Gastroesophageal sphincter (tissue), 4 donors: ENCODE measurements at regions not wholly inside any gene's neighbourhood (a gene's known extent, or its start where the extent isn't known, plus 50 kb on each side); places are given as distances from the start of the nearest gene placed in this dataset.

Experiments
- ATAC-seq: fragments of 150-250 bp; one replicate; pipeline ENCODE4 v1.9.1; 2016; ENCODE audit warnings: mild to moderate bottlenecking, moderate library complexity
- H3K27ac ChIP-seq, 4 donors: fragments of 200-600 bp; sonication (generic) in 3 of 4; 1 replicate in 3 of 4; 2 replicates in 1 of 4; pipeline ENCODE4 v1.5.1; 2016 to 2019
- H3K27me3 ChIP-seq: fragments of 200-600 bp; sonication (generic); one replicate; pipeline ENCODE4 v1.5.1; 2019
- H3K36me3 ChIP-seq, 2 donors: fragments of 200-600 bp; sonication (generic); one replicate each; pipeline ENCODE4 v1.5.1; 2019; ENCODE audit warnings: control low read depth in 1 of 2
- H3K4me1 ChIP-seq, 3 donors: fragments of 200-600 bp; sonication (generic); 1 replicate in 2 of 3; 2 replicates in 1 of 3; pipeline ENCODE4 v1.5.1; 2016 to 2019; ENCODE audit warnings: control low read depth in 2 of 3
- H3K4me3 ChIP-seq, 2 donors: fragments of 200-600 bp; sonication (generic); one replicate each; pipeline ENCODE4 v1.5.1; 2019; ENCODE audit warnings: mild to moderate bottlenecking in 1 of 2, moderate library complexity in 1 of 2
- H3K9me3 ChIP-seq, 3 donors: fragments of 200-600 bp; sonication (generic); one replicate each; pipeline ENCODE4 v1.5.1; 2017 to 2019; ENCODE audit warnings: control low read depth in 2 of 3
- EP300 ChIP-seq: sonication (generic); formaldehyde crosslinking; IDR thresholded peaks from one replicate; pipeline ENCODE4 v1.6.1; 2017; ENCODE audit warnings: antibody characterized with exemption, mild to moderate bottlenecking
- POLR2A ChIP-seq, 2 donors: fragments of 450-650 bp; IDR thresholded peaks; one replicate each; pipeline ENCODE4 v1.6.1; 2017; ENCODE audit warnings: antibody characterized with exemption in 2 of 2, mild to moderate bottlenecking in 2 of 2, moderate library complexity in 1 of 2
- POLR2AphosphoS5 ChIP-seq: sonication (generic); formaldehyde crosslinking; IDR thresholded peaks from one replicate; pipeline ENCODE4 v1.6.1; 2017; ENCODE audit warnings: antibody characterized with exemption
- WGBS, 2 donors: methylation state at CpG; one replicate each; pipeline ENCODE4 v1.1.5; 2018; ENCODE audit warnings: low coverage in 1 of 2; 5-methylcytosine and 5-hydroxymethylcytosine counted together
- TF ChIP-seq, protein P1 (sequence below), 4 experiments: fragments of 200-600 bp in 2 of 4; fragments of 450-650 bp in 2 of 4; sonication (generic) in 1 of 4; IDR thresholded peaks; one replicate each; pipeline ENCODE4 v1.5.1; 2017 to 2019; ENCODE audit warnings: antibody characterized with exemption in 4 of 4, mild to moderate bottlenecking in 2 of 4, moderate library complexity in 2 of 4

DNA sequence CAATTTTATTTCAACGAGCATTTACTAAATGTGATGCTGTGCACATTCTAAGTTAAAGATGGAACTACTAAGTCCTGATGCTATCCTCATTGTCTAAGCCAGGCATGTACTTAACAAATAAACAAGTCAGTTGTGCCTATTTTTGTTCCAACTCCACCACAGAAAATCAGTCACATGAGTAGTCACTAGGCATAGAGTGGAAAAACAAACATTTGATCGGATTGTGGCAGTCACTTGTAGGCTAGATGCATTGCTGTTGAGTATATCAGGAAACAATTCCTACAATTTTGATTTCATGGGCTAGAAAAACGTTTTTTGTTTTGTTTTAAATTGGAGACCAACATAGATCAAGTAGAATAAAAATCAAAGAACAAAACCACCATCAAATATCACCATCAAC lies 177.6 kb upstream of the SLC25A13 start:
- Histone ChIP-seq H3K27me3 (no peaks in the 10 kb centered on the region), H3K36me3 (no peaks in the 10 kb centered on the region), H3K9me3 (no peaks in the 10 kb centered on the region), H3K4me1 (no peaks in the 10 kb centered on the region), H3K27ac (no peak overlapping the region), H3K4me3 (no peak overlapping the region)
- ATAC-seq = no peak
- no peak for TF ChIP-seq POLR2A (IDR thresholded peaks at IDR 0.05)
- TF ChIP-seq, protein P1, sequence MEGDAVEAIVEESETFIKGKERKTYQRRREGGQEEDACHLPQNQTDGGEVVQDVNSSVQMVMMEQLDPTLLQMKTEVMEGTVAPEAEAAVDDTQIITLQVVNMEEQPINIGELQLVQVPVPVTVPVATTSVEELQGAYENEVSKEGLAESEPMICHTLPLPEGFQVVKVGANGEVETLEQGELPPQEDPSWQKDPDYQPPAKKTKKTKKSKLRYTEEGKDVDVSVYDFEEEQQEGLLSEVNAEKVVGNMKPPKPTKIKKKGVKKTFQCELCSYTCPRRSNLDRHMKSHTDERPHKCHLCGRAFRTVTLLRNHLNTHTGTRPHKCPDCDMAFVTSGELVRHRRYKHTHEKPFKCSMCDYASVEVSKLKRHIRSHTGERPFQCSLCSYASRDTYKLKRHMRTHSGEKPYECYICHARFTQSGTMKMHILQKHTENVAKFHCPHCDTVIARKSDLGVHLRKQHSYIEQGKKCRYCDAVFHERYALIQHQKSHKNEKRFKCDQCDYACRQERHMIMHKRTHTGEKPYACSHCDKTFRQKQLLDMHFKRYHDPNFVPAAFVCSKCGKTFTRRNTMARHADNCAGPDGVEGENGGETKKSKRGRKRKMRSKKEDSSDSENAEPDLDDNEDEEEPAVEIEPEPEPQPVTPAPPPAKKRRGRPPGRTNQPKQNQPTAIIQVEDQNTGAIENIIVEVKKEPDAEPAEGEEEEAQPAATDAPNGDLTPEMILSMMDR (IDR thresholded peaks at IDR 0.05) = no peak
- no peak for TF ChIP-seq EP300
- TF ChIP-seq POLR2AphosphoS5 = no peak
- WGBS, 2 donors = 36 to 42% methylated on average over 3 of the region's 3 CpGs

DNA sequence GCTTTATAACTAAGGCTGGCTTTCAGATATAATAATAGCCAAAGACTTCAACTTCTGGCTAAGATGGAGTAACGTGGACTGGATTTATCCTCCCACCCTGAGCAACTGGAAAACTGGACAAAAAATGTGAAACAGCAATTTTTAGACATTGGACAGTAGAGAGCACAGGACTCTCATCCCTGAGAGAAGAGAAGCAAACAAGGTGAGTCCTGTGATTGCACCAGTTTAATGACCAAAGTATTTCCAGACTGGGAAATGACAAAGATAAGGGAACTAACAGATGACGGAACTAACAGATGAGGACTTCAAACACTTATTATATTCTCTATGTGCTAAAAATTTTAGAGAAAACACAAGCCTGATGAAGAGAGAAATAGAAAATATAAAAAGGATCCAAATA lies 175.7 kb upstream of the SLC25A13 start:
- Histone ChIP-seq H3K4me1 (no peaks in the 10 kb centered on the region), H3K36me3 (no peaks in the 10 kb centered on the region), H3K27ac (no peak overlapping the region), H3K27me3 (no peaks in the 10 kb centered on the region), H3K9me3 (no peaks in the 10 kb centered on the region), H3K4me3 (no peak overlapping the region)
- WGBS, 2 donors = 62 to 64% methylated on average over 2 of the region's 2 CpGs
- TF ChIP-seq EP300 (no peak), POLR2AphosphoS5 (no peak), POLR2A (IDR thresholded peaks at IDR 0.05) (no peak)
- TF ChIP-seq, protein P1 (IDR thresholded peaks at IDR 0.05) = no peak
- no peak for ATAC-seq

DNA sequence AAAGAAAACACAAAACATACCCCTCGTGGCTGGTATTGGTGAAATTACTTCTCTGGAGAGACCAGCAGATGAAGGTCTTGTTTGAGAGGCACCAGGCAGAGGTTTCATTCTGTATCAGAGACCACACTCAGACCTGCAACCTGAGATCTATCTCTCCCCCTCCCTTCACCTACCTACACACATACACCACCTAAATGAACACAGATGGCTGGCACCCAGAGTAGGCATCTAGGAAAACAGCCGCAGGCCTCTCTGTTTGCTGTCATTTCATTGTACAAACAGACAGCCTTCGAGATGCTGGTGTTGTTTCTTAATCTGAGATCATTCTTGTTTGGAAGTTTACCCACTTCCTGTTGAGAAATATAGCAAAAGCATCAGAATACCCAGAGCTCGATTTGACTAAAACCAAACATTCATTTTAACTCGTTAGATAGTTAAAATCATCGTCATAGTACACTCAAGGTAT lies 173.9 kb upstream of the SLC25A13 start:
- no peaks in the 10 kb centered on the region for H3K27me3 ChIP-seq
- no peak for ATAC-seq
- H3K9me3 ChIP-seq = no peaks in the 10 kb centered on the region
- H3K36me3 ChIP-seq = no peaks in the 10 kb centered on the region
- no peaks in the 10 kb centered on the region for H3K4me1 ChIP-seq
- no peak for TF ChIP-seq POLR2AphosphoS5
- TF ChIP-seq, protein P1 (IDR thresholded peaks at IDR 0.05) = no peak
- WGBS, 2 donors = 53 to 62% methylated on average over 4 to 6 of the region's 6 CpGs
- no peak overlapping the region for H3K27ac ChIP-seq
- no peak overlapping the region for H3K4me3 ChIP-seq

DNA sequence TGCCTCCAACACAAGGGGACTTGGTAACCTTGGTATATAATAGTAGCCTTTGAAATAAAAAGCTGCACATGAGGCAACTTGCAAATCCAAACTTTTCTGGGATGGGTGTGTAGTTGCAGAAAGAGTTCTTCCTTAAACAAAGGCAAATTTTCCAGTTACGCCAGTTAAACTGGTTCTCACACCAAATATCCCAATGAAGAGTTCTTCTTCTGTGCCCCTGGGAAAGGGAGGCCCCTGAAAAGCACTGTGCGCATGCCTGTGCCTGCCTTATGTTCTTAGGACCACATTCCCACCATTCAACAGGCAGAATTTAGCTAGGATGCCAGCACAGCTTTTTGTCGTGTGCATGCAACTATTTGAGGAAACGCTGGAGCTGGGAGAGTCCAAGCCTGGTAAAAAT lies 164.8 kb upstream of the SLC25A13 start:
- Histone ChIP-seq H3K4me1 (no peaks in the 10 kb centered on the region), H3K36me3 (no peaks in the 10 kb centered on the region), H3K27ac (no peak overlapping the region), H3K27me3 (no peaks in the 10 kb centered on the region), H3K9me3 (no peaks in the 10 kb centered on the region), H3K4me3 (no peak overlapping the region)
- ATAC-seq = no peak
- TF ChIP-seq POLR2AphosphoS5 (no peak), POLR2A (IDR thresholded peaks at IDR 0.05) (no peak), EP300 (no peak)
- TF ChIP-seq, protein P1 (IDR thresholded peaks at IDR 0.05) = no peak
- WGBS, 2 donors = 100% methylated on average over 1 of the region's 4 CpGs; no CpG with 5 or more reads in 1 of the 2 donors

DNA sequence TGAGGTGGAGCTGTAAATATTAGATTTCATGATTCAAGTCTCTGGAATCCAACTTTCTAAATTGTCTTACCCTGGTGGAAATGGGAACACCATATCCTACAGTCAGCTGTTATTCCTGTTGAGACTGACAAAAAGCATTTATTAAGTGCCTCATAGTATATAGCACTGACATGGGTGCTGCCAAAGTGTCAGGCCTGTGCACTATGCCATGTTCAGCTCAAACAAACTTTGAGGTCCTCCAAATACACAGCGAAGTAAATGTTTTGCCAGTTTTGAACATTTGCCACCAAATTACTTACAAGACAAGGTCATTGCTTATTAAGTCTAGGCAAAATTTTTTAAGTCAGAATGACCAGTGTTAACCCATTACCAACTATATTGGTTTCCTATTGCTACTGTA lies 162.9 kb upstream of the SLC25A13 start:
- WGBS, 2 donors = 100% methylated on average over 1 of the region's 1 CpG
- no peaks in the 10 kb centered on the region for H3K9me3 ChIP-seq
- no peak overlapping the region for H3K27ac ChIP-seq
- H3K4me3 ChIP-seq = no peak overlapping the region
- no peaks in the 10 kb centered on the region for H3K4me1 ChIP-seq
- TF ChIP-seq POLR2A (IDR thresholded peaks at IDR 0.05) = no peak
- H3K36me3 ChIP-seq = no peaks in the 10 kb centered on the region
- ATAC-seq = no peak
- H3K27me3 ChIP-seq = no peaks in the 10 kb centered on the region

DNA sequence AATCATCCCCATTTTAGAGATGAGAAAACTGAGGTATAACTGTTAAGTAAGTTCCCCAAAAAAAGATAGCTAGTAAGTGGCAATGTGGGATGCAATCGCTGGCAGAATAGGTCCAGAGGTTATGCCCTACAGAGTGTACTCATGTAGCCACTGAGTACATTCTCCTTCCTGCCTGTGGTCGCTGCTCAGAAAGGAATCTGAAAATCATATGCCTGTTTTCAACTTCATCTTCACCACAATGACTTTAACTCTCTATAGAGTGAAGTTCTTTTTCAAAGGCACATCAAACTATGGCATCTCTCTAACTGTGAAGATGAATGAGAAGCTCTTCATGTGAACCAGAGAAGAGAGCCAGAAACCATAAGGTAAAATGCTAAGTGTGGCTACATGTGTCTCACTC lies 162.2 kb upstream of the SLC25A13 start:
- TF ChIP-seq, protein P1 (IDR thresholded peaks at IDR 0.05) = no peak
- TF ChIP-seq POLR2AphosphoS5 (no peak), POLR2A (IDR thresholded peaks at IDR 0.05) (no peak), EP300 (no peak)
- WGBS, 2 donors = 74% methylated on average over 2 of the region's 2 CpGs; no CpG with 5 or more reads in 1 of the 2 donors

More for the DNA sequence above, 162.2 kb upstream of the SLC25A13 start:
- H3K27me3 ChIP-seq = no peaks in the 10 kb centered on the region
- ATAC-seq = no peak
- H3K4me3 ChIP-seq = no peak overlapping the region
- no peaks in the 10 kb centered on the region for H3K4me1 ChIP-seq
- no peaks in the 10 kb centered on the region for H3K9me3 ChIP-seq
- H3K27ac ChIP-seq = no peak overlapping the region
- no peaks in the 10 kb centered on the region for H3K36me3 ChIP-seq
